ENCODE measurements at regions not wholly inside any gene's neighbourhood (a gene's known extent, or its start where the extent isn't known, plus 50 kb on each side); places are given as distances from the start of the nearest gene placed in this dataset.
A peak's percentile ranks its signal among the peaks of the same experiment; 100 is the strongest.

DNA sequence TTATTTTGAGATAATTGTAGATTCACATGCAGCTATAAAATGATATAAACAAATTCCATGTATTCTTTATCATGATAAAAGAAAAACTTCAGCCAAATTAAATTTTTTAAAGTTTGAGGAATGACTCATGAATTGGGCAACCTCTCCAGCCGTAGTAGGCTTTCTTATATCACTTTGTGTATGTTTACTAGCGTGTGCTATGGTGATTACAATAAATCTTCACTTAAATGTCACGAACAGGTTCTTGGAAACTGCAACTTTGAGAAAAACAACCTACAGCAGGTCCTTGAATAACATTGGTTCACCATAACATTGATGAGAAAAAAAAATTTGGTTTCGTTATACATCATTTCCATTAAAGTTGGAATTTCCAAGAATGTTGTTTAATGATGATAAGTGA lies 730.9 kb upstream of the TYRP1 start:
- H3K27ac ChIP-seq (ENCODE audit: low read depth in 1 of 2, low read length in 1 of 2), result no peak overlapping the region
- TF ChIP-seq, protein P1, sequence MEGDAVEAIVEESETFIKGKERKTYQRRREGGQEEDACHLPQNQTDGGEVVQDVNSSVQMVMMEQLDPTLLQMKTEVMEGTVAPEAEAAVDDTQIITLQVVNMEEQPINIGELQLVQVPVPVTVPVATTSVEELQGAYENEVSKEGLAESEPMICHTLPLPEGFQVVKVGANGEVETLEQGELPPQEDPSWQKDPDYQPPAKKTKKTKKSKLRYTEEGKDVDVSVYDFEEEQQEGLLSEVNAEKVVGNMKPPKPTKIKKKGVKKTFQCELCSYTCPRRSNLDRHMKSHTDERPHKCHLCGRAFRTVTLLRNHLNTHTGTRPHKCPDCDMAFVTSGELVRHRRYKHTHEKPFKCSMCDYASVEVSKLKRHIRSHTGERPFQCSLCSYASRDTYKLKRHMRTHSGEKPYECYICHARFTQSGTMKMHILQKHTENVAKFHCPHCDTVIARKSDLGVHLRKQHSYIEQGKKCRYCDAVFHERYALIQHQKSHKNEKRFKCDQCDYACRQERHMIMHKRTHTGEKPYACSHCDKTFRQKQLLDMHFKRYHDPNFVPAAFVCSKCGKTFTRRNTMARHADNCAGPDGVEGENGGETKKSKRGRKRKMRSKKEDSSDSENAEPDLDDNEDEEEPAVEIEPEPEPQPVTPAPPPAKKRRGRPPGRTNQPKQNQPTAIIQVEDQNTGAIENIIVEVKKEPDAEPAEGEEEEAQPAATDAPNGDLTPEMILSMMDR (IDR thresholded peaks at IDR 0.05; ENCODE audit: control extremely low read depth, extremely low read depth), result no peak

DNA sequence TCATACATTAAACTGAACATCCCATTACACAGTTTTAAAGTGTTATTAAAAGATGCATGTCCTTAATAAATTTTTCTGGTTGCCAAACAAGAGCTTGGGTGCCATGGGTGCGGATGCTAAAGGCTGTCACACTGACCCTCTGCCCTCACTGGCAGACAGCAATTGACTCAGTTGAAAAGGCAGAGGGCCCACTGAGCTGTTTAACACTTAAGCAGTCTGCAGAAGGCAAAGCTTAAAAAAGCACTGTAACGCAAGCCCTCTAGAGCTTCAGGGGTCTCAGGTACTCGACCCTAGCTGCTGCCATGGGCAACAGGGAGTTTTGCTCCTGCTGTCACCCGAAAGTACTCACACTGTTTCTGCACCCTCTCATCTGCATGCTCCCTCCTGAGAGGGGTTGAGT lies 726.4 kb upstream of the TYRP1 start:
- H3K9ac ChIP-seq (ENCODE audit: insufficient read depth in 1 of 2, low read length in 2 of 2), result no peak overlapping the region
- H3K36me3 ChIP-seq (ENCODE audit: control insufficient read depth in 4 of 4, insufficient read depth in 4 of 4, low read length in 4 of 4), result no peaks in the 10 kb centered on the region
- H3K27ac ChIP-seq (ENCODE audit: low read depth in 1 of 2, low read length in 1 of 2), result no peak overlapping the region
- DNase-seq (no peak), ATAC-seq (ENCODE audit: insufficient read depth, low FRiP score) (no peak)
- no peaks in the 10 kb centered on the region for H3K27me3 ChIP-seq (ENCODE audit: control insufficient read depth in 3 of 3, insufficient read depth in 3 of 3, low read length in 2 of 3)
- TF ChIP-seq, protein P1 (IDR thresholded peaks at IDR 0.05; ENCODE audit: control extremely low read depth, extremely low read depth), result no peak
- 68 to 70% methylated on average over 4 of the region's 4 CpGs for WGBS, 2 donors
- H3K9me3 ChIP-seq (ENCODE audit: control insufficient read depth in 4 of 4, insufficient read depth in 3 of 4, low read length in 3 of 4), result no peaks in the 10 kb centered on the region
- no peak overlapping the region for H3K4me3 ChIP-seq
- peaks cover 0 to 1% (median 0%) of the 10 kb centered on the region in 5 donors for H3K4me1 ChIP-seq (ENCODE audit: control insufficient read depth in 5 of 5, insufficient read depth in 5 of 5, low read length in 5 of 5)

More for the DNA sequence above, 730.9 kb upstream of the TYRP1 start:
- no peaks in the 10 kb centered on the region for H3K27me3 ChIP-seq (ENCODE audit: control insufficient read depth in 3 of 3, insufficient read depth in 3 of 3, low read length in 2 of 3)
- H3K9ac ChIP-seq (ENCODE audit: insufficient read depth in 1 of 2, low read length in 2 of 2), result no peak overlapping the region
- no peak overlapping the region for H3K4me3 ChIP-seq
- no peak for DNase-seq
- H3K9me3 ChIP-seq (ENCODE audit: control insufficient read depth in 4 of 4, insufficient read depth in 3 of 4, low read length in 3 of 4), result no peaks in the 10 kb centered on the region
- no peaks in the 10 kb centered on the region for H3K36me3 ChIP-seq (ENCODE audit: control insufficient read depth in 4 of 4, insufficient read depth in 4 of 4, low read length in 4 of 4)
- ATAC-seq (ENCODE audit: insufficient read depth, low FRiP score), result no peak
- no peaks in the 10 kb centered on the region for H3K4me1 ChIP-seq (ENCODE audit: control insufficient read depth in 5 of 5, insufficient read depth in 5 of 5, low read length in 5 of 5)
- WGBS, 2 donors, result 63 to 82% methylated on average over 4 of the region's 4 CpGs

DNA sequence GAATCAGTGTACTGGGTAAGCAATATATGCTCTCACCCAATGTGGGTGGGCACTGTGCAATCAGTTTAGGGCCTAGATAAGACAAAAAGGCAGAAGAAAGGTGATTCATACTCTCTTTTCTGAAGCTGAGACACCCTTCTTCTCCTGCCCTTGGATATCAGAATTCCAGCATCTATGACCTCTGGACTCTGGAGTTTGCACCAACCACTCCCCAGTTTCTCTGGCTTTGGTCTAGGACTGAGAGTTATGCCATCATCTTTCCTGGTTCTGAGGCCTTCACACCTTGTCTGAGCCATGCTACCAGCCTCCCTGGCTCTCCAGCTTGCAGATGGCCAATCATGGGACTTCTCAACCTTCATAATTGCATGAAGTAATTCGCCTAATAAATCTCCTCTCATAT lies 724.6 kb upstream of the TYRP1 start:
- no peaks in the 10 kb centered on the region for H3K27me3 ChIP-seq (ENCODE audit: control insufficient read depth in 3 of 3, insufficient read depth in 3 of 3, low read length in 2 of 3)
- DNase-seq (no peak), ATAC-seq (ENCODE audit: insufficient read depth, low FRiP score) (no peak)
- H3K9ac ChIP-seq (ENCODE audit: insufficient read depth in 1 of 2, low read length in 2 of 2), result no peak overlapping the region
- WGBS, 2 donors, result 84 to 91% methylated on average over 1 of the region's 1 CpG
- H3K4me1 ChIP-seq (ENCODE audit: control insufficient read depth in 5 of 5, insufficient read depth in 5 of 5, low read length in 5 of 5), result peaks cover 0 to 1% (median 0%) of the 10 kb centered on the region in 5 donors
- TF ChIP-seq, protein P1 (IDR thresholded peaks at IDR 0.05; ENCODE audit: control extremely low read depth, extremely low read depth), result no peak
- H3K27ac ChIP-seq (ENCODE audit: low read depth in 1 of 2, low read length in 1 of 2), result no peak overlapping the region
- H3K4me3 ChIP-seq, result no peak overlapping the region
- H3K9me3 ChIP-seq (ENCODE audit: control insufficient read depth in 4 of 4, insufficient read depth in 3 of 4, low read length in 3 of 4), result no peaks in the 10 kb centered on the region
- H3K36me3 ChIP-seq (ENCODE audit: control insufficient read depth in 4 of 4, insufficient read depth in 4 of 4, low read length in 4 of 4), result no peaks in the 10 kb centered on the region

DNA sequence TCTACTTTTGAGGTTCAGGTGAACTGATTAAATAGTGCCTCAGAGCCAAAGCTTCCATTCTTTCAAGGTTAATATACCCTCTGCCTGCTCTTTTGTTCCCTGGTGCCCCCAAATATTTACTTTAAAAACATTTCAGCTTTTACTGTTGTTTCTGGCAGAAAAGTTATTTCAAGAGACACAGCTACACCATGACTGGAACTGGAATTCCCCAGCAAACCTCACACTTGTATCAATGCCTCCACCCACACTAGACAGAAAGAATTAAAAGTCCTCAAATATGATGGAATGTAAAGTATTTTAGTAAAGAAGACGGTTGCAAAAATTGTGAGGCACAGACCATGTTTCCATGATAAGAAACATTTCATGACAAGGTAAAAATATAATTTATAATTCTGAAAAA lies 720.2 kb upstream of the TYRP1 start:
- 60 to 70% methylated on average over 1 of the region's 1 CpG for WGBS, 2 donors

More for the DNA sequence above, 720.2 kb upstream of the TYRP1 start:
- no peaks in the 10 kb centered on the region for H3K27me3 ChIP-seq (ENCODE audit: control insufficient read depth in 3 of 3, insufficient read depth in 3 of 3, low read length in 2 of 3)
- no peak overlapping the region for H3K4me3 ChIP-seq
- no peak overlapping the region for H3K27ac ChIP-seq (ENCODE audit: low read depth in 1 of 2, low read length in 1 of 2)
- DNase-seq (peak in 1 of 3 donors; percentile 2), ATAC-seq (ENCODE audit: insufficient read depth, low FRiP score) (no peak)
- H3K4me1 ChIP-seq (ENCODE audit: control insufficient read depth in 5 of 5, insufficient read depth in 5 of 5, low read length in 5 of 5), result peaks cover 0 to 1% (median 0%) of the 10 kb centered on the region in 5 donors
- no peaks in the 10 kb centered on the region for H3K36me3 ChIP-seq (ENCODE audit: control insufficient read depth in 4 of 4, insufficient read depth in 4 of 4, low read length in 4 of 4)
- no peak overlapping the region for H3K9ac ChIP-seq (ENCODE audit: insufficient read depth in 1 of 2, low read length in 2 of 2)
- TF ChIP-seq, protein P1 (IDR thresholded peaks at IDR 0.05; ENCODE audit: control extremely low read depth, extremely low read depth), result no peak
- no peaks in the 10 kb centered on the region for H3K9me3 ChIP-seq (ENCODE audit: control insufficient read depth in 4 of 4, insufficient read depth in 3 of 4, low read length in 3 of 4)

Measured in lung (tissue), 11 donors.